IMR-90 (cell line): ENCODE measurements at regions not wholly inside any gene's neighbourhood (a gene's known extent, or its start where the extent isn't known, plus 50 kb on each side); places are given as distances from the start of the nearest gene placed in this dataset.
"Not testable (repeated sequence)": the region's sequence is repeated elsewhere in the genome, so short reads cannot be mapped to it uniquely, and the experiment has no call there.

Experiments
- BHLHE40 ChIP-seq: fragments of 150-350 bp; IDR thresholded peaks from 2 replicates; pipeline ENCODE4 v1.6.1; 2016; ENCODE audit warnings: mild to moderate bottlenecking, low read depth, low read length
- CTCF ChIP-seq: conservative IDR thresholded peaks from 2 replicates; pipeline ENCODE4 v1.5.1; 2012; ENCODE audit warnings: mild to moderate bottlenecking, low read depth, low read length, improper control_type of control experiment
- ELK1 ChIP-seq: fragments of 150-350 bp; IDR thresholded peaks from 2 replicates; pipeline ENCODE4 v1.6.1; 2016; ENCODE audit warnings: low read depth, mild to moderate bottlenecking, low read length, moderate library complexity, borderline replicate concordance
- FOS ChIP-seq: fragments of 150-350 bp; IDR thresholded peaks from 2 replicates; pipeline ENCODE4 v1.6.1; 2016; ENCODE audit warnings: low read depth, low read length
- MXI1 ChIP-seq: IDR thresholded peaks from 2 replicates; pipeline ENCODE4 v1.6.1; 2012; ENCODE audit warnings: low read depth, mild to moderate bottlenecking, low read length, moderate library complexity, borderline replicate concordance
- NFE2L2 ChIP-seq: fragments of 150-350 bp; IDR thresholded peaks from 2 replicates; pipeline ENCODE4 v1.6.1; 2016; ENCODE audit warnings: low read depth, mild to moderate bottlenecking, low read length
- POLR2A ChIP-seq: IDR thresholded peaks from 2 replicates; pipeline ENCODE4 v1.6.1; 2012; ENCODE audit warnings: mild to moderate bottlenecking, low read depth, low read length
- RAD21 ChIP-seq: IDR thresholded peaks from 2 replicates; pipeline ENCODE4 v1.6.1; 2012; ENCODE audit warnings: low read length, improper control_type of control experiment
- RCOR1 ChIP-seq: IDR thresholded peaks from 2 replicates; pipeline ENCODE4 v1.6.1; 2012; ENCODE audit warnings: mild to moderate bottlenecking, low read length, improper control_type of control experiment; ENCODE audit not compliant: insufficient replicate concordance
- RFX5 ChIP-seq: IDR thresholded peaks from 2 replicates; pipeline ENCODE4 v1.8.0; 2012; ENCODE audit warnings: low read depth, mild to moderate bottlenecking, low read length, moderate library complexity
- USF2 ChIP-seq: fragments of 150-350 bp; IDR thresholded peaks from 2 replicates; pipeline ENCODE4 v1.6.1; 2017; ENCODE audit warnings: mild to moderate bottlenecking, antibody characterized with exemption, low read length, low read depth

GRCh38 chr11:134656086-134656840 is 244.2 kb upstream of the B3GAT1 start:
- not testable (repeated sequence) for TF ChIP-seq POLR2A, CTCF, USF2, RFX5, NFE2L2, RCOR1, ELK1, RAD21, MXI1, FOS, BHLHE40
